ENCODE measurements at regions not wholly inside any gene's neighbourhood (a gene's known extent, or its start where the extent isn't known, plus 50 kb on each side); places are given as distances from the start of the nearest gene placed in this dataset.

DNA sequence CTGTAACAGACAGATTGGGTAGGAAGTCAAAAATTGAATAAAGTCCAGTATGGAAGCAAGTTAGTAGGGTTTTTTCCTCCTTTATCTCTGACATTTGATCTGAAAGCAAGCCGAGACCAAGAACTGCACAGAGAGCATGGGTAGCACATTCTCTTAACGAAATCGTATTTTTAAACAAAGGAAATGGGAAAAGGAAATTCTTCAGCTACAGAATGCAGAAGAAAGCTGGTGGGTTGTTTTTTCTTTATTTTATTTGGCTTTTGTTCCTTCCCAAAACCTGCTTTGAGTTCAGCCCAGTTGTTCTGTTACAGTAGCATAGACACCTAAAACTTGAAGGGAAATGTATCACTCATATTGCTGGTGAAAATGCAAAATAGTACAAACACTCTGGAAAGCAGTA is 397.0 kb downstream of the GBE1 start:
- H3K27ac ChIP-seq: no peak overlapping the region
- H3K9me3 ChIP-seq: no peaks in the 10 kb centered on the region
- no peak for DNase-seq
- H3K4me3 ChIP-seq: no peak overlapping the region
- H3K27me3 ChIP-seq: no peaks in the 10 kb centered on the region
- 23 to 49% (median 41%) methylated on average over 3 of the region's 3 CpGs for WGBS, 3 donors
- no peaks in the 10 kb centered on the region for H3K36me3 ChIP-seq
- TF ChIP-seq POLR2A (IDR thresholded peaks at IDR 0.05) (no peak), EP300 (IDR thresholded peaks at IDR 0.05) (no peak)
- TF ChIP-seq, protein P1, sequence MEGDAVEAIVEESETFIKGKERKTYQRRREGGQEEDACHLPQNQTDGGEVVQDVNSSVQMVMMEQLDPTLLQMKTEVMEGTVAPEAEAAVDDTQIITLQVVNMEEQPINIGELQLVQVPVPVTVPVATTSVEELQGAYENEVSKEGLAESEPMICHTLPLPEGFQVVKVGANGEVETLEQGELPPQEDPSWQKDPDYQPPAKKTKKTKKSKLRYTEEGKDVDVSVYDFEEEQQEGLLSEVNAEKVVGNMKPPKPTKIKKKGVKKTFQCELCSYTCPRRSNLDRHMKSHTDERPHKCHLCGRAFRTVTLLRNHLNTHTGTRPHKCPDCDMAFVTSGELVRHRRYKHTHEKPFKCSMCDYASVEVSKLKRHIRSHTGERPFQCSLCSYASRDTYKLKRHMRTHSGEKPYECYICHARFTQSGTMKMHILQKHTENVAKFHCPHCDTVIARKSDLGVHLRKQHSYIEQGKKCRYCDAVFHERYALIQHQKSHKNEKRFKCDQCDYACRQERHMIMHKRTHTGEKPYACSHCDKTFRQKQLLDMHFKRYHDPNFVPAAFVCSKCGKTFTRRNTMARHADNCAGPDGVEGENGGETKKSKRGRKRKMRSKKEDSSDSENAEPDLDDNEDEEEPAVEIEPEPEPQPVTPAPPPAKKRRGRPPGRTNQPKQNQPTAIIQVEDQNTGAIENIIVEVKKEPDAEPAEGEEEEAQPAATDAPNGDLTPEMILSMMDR (IDR thresholded peaks at IDR 0.05): no peak
- H3K4me1 ChIP-seq (ENCODE audit: insufficient read depth): no peaks in the 10 kb centered on the region
- intact Hi-C loops (cut with DNase I): no loop called here

DNA sequence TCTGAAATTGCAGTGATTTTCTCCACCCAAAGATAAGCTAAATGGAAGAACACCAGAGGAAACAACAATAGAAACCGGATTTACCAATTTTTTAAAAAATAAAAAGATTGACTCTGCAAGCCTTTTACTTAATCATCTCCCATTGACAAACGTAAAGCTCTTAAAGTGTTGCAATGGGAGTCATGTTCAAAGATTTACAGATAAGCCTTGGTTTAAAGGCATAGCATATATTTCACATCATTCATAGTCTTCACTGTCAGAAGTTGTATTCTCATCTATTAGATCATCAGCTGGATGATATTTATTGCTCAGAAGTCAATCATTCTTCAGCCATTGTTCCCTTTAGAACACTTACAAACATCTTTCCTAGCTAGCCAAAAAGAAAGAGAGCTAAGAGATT is 397.6 kb downstream of the GBE1 start:
- H3K27me3 ChIP-seq: no peaks in the 10 kb centered on the region
- H3K9me3 ChIP-seq: no peaks in the 10 kb centered on the region
- TF ChIP-seq POLR2A (IDR thresholded peaks at IDR 0.05): no peak
- TF ChIP-seq EP300 (IDR thresholded peaks at IDR 0.05): no peak
- TF ChIP-seq, protein P1 (IDR thresholded peaks at IDR 0.05): no peak
- H3K27ac ChIP-seq: no peak overlapping the region
- intact Hi-C loops (cut with DNase I): no loop called here
- no peak for DNase-seq
- no peak overlapping the region for H3K4me3 ChIP-seq
- no peaks in the 10 kb centered on the region for H3K4me1 ChIP-seq (ENCODE audit: insufficient read depth)
- 52 to 63% (median 60%) methylated on average over 2 of the region's 2 CpGs for WGBS, 3 donors
- H3K36me3 ChIP-seq: no peaks in the 10 kb centered on the region

DNA sequence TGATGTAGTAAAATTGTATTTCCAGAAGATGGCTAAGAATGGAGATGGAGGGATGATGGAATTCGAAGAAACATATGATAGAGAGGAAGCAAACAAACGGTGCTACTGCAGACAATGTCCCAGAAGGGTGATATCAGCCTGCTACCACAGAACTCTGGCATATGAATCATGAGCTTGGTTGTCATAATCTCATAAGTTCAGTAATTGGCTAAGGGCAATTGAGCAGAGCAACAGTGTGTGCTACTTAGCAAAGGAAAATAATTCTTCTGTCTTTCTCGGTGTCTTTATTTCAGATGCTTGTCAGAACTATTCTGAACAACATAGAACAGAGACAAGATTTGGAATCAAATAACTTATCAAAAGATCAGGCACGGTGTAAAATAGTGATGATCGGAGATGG is 407.3 kb downstream of the GBE1 start:
- DNase-seq: no peak
- Histone ChIP-seq H3K4me1 (ENCODE audit: insufficient read depth) (no peaks in the 10 kb centered on the region), H3K27me3 (no peaks in the 10 kb centered on the region), H3K4me3 (no peak overlapping the region), H3K9me3 (no peaks in the 10 kb centered on the region), H3K36me3 (no peaks in the 10 kb centered on the region), H3K27ac (no peak overlapping the region)
- WGBS, 3 donors: 69 to 77% (median 71%) methylated on average over 5 of the region's 5 CpGs
- TF ChIP-seq POLR2A (IDR thresholded peaks at IDR 0.05) (no peak), EP300 (IDR thresholded peaks at IDR 0.05) (no peak)
- TF ChIP-seq, protein P1 (IDR thresholded peaks at IDR 0.05): no peak
- intact Hi-C loops (cut with DNase I): no loop called here

DNA sequence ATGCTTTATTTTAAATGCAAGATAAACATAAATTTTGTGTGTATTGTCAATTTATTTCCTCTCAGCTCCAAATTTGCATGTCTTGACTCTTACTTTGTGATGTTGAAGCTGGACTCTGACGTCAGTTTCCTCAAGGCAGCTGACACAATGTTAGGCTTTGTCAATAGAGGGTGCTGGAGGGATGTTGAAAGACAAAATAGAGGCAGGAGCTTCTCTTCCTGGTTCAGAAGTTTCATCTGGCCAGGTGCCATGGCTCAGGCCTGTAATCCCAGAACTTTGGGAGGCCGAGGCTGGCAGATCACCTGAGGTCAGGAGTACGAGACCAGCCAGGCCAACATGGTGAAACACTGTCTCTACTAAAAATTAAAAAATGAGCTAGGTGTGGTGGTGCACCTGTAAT is 408.6 kb downstream of the GBE1 start:
- H3K27me3 ChIP-seq: no peaks in the 10 kb centered on the region
- intact Hi-C loops (cut with DNase I): no loop called here
- WGBS, 3 donors: 43 to 50% (median 46%) methylated on average over 3 of the region's 3 CpGs
- H3K36me3 ChIP-seq: no peaks in the 10 kb centered on the region
- H3K9me3 ChIP-seq: no peaks in the 10 kb centered on the region
- no peak for DNase-seq
- H3K4me3 ChIP-seq: no peak overlapping the region
- TF ChIP-seq, protein P1 (IDR thresholded peaks at IDR 0.05): no peak
- TF ChIP-seq POLR2A (IDR thresholded peaks at IDR 0.05): no peak
- no peak for TF ChIP-seq EP300 (IDR thresholded peaks at IDR 0.05)
- H3K27ac ChIP-seq: no peak overlapping the region
- H3K4me1 ChIP-seq (ENCODE audit: insufficient read depth): no peaks in the 10 kb centered on the region

Data from ovary (tissue), 7 donors.